Stomach (tissue), 8 donors: ENCODE measurements at regions not wholly inside any gene's neighbourhood (a gene's known extent, or its start where the extent isn't known, plus 50 kb on each side); places are given as distances from the start of the nearest gene placed in this dataset.

Experiments used
- DNase-seq, 2 donors: peaks; one replicate each; pipeline versions ENCODE4 v3.0.0 to v3.0.0-alpha.2; 2013 to 2019
- H3K27ac ChIP-seq, 5 donors: fragments of 200-600 bp in 4 of 5; sonication (generic) in 4 of 5; one replicate each; pipeline ENCODE4 v1.5.1; 2013 to 2019; ENCODE audit warnings: mild to moderate bottlenecking in 1 of 5, moderate library complexity in 1 of 5
- H3K27me3 ChIP-seq, 3 donors: fragments of 200-600 bp; sonication (generic); one replicate each; pipeline ENCODE4 v1.5.1; 2017 to 2019; ENCODE audit warnings: mixed run types in 1 of 3
- H3K36me3 ChIP-seq, 4 donors: fragments of 200-600 bp; sonication (generic); 1 replicate in 3 of 4; 2 replicates in 1 of 4; pipeline ENCODE4 v1.5.1; 2016 to 2019
- H3K4me1 ChIP-seq, 4 donors: fragments of 200-600 bp; sonication (generic); one replicate each; pipeline ENCODE4 v1.5.1; 2016 to 2019
- H3K4me3 ChIP-seq, 4 donors: fragments of 200-600 bp; sonication (generic) in 3 of 4; one replicate each; pipeline ENCODE4 v1.5.1; 2016 to 2019; ENCODE audit warnings: mild to moderate bottlenecking in 1 of 4
- H3K9me3 ChIP-seq, 4 donors: fragments of 200-600 bp; sonication (generic); one replicate each; pipeline ENCODE4 v1.5.1; 2016 to 2019
- EP300 ChIP-seq: sonication (generic); formaldehyde crosslinking; IDR thresholded peaks from one replicate; pipeline ENCODE4 v1.6.1; 2017; ENCODE audit warnings: antibody characterized with exemption
- POLR2A ChIP-seq, 4 donors: fragments of 450-650 bp; IDR thresholded peaks; one replicate each; pipeline ENCODE4 v1.6.1; 2016; ENCODE audit warnings: antibody characterized with exemption in 4 of 4, control low read depth in 2 of 4, mild to moderate bottlenecking in 1 of 4, moderate library complexity in 1 of 4
- POLR2AphosphoS5 ChIP-seq, 3 donors: sonication (generic); formaldehyde crosslinking; IDR thresholded peaks; one replicate each; pipeline ENCODE4 v1.6.1; 2016; ENCODE audit warnings: antibody characterized with exemption in 3 of 3
- WGBS, 5 donors: extraction: QIAGEN DNeasy Blood & Tissue Kit in 3 of 5; methylation state at CpG; one replicate each; pipeline versions ENCODE4 v1.1.5 to v1.1.7; 2013 to 2018; 5-methylcytosine and 5-hydroxymethylcytosine counted together
- intact Hi-C: fragments of 100-400 bp; cut with DNase I; formaldehyde crosslinking; loops from one replicate; pipeline ENCODE4 v1.15.1; 2023; ENCODE audit warnings: low total_unique reads
- TF ChIP-seq, protein P1 (sequence below), 7 experiments: fragments of 450-650 bp in 4 of 7; fragments of 200-600 bp in 3 of 7; sonication (generic) in 3 of 7; IDR thresholded peaks; one replicate each; pipeline ENCODE4 v1.5.1; 2016 to 2019; ENCODE audit warnings: antibody characterized with exemption in 7 of 7, control low read depth in 2 of 7, mild to moderate bottlenecking in 1 of 7
- donor health status: healthy with polysubstance abuse.
- donor health status: Bipolar disorder and iron deficiency.
- donor health status: healthy.

DNA sequence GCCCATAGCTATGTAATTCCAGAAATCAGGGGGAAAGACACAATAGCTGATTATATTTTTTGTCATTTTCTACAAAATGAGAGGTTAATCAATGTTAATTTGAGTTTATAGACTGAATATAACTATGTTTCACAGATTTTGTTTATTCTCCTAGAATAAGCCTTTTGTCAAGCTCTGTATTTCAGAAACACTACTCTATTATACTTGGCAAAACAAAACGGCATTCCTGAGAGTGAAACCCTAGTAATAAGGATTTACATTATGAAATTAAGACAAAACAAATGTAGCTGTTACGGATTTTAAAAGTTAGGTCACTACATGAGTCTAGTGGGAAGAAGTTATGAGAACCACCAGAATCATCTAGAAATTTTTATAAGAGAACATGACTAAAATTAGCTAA lies 334.2 kb downstream of the KLF12 start:
- no peaks in the 10 kb centered on the region for H3K9me3 ChIP-seq
- 69 to 84% (median 81%) methylated on average over 2 of the region's 2 CpGs for WGBS, 5 donors
- H3K4me1 ChIP-seq = no peaks in the 10 kb centered on the region
- TF ChIP-seq POLR2AphosphoS5 (IDR thresholded peaks at IDR 0.05) = no peak
- TF ChIP-seq, protein P1, sequence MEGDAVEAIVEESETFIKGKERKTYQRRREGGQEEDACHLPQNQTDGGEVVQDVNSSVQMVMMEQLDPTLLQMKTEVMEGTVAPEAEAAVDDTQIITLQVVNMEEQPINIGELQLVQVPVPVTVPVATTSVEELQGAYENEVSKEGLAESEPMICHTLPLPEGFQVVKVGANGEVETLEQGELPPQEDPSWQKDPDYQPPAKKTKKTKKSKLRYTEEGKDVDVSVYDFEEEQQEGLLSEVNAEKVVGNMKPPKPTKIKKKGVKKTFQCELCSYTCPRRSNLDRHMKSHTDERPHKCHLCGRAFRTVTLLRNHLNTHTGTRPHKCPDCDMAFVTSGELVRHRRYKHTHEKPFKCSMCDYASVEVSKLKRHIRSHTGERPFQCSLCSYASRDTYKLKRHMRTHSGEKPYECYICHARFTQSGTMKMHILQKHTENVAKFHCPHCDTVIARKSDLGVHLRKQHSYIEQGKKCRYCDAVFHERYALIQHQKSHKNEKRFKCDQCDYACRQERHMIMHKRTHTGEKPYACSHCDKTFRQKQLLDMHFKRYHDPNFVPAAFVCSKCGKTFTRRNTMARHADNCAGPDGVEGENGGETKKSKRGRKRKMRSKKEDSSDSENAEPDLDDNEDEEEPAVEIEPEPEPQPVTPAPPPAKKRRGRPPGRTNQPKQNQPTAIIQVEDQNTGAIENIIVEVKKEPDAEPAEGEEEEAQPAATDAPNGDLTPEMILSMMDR (IDR thresholded peaks at IDR 0.05) = no peak
- no peak for TF ChIP-seq POLR2A (IDR thresholded peaks at IDR 0.05)
- H3K36me3 ChIP-seq = no peaks in the 10 kb centered on the region
- intact Hi-C loops = no loop called here
- H3K27ac ChIP-seq = no peak overlapping the region
- no peak overlapping the region for H3K4me3 ChIP-seq
- no peaks in the 10 kb centered on the region for H3K27me3 ChIP-seq
- DNase-seq = no peak

DNA sequence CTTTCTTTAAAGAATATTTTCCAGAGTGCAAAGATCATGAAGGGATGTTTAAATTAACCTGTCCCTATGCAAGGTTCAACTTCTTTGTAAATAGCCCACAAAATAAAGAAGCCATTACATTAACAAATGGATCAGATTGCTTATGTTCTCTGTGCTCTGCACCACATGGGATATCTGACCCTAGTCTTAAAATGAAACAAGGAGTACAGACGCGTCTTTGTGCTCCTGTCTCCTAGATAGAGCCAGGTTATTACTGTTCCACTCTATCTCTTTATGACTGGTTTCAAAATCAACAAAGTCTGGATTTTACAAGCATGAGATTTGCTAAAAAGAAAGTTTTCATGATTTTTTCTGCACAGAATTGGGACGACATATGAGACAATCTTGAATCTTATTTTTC lies 339.4 kb downstream of the KLF12 start:
- intact Hi-C loops = no loop called here
- Histone ChIP-seq H3K27me3 (no peaks in the 10 kb centered on the region), H3K36me3 (no peaks in the 10 kb centered on the region), H3K4me3 (no peak overlapping the region), H3K4me1 (no peaks in the 10 kb centered on the region), H3K27ac (no peak overlapping the region), H3K9me3 (no peaks in the 10 kb centered on the region)
- no peak for DNase-seq
- TF ChIP-seq POLR2A (IDR thresholded peaks at IDR 0.05) (no peak), EP300 (no peak), POLR2AphosphoS5 (IDR thresholded peaks at IDR 0.05) (no peak)
- TF ChIP-seq, protein P1 (IDR thresholded peaks at IDR 0.05) = no peak
- WGBS, 5 donors = 89 to 96% (median 95%) methylated on average over 3 of the region's 3 CpGs

DNA sequence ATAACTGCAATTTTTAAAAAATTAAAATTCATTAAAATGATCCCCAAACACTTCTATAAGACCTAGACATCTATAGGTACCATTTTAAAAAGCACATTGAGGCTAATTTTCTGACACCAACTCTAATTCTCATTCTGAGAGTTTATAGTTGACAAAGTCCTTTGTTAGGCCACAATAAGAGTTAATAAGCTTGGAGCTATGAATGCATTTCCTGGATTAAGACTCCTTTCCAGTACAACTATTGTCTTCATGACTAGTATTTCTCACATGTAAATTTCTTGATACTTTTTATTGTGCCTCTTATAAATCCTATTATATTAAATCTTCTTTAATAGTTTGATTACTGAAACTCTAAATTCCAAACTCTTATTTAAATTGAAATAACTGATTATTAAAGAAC lies 340.8 kb downstream of the KLF12 start:
- intact Hi-C loops = no loop called here
- TF ChIP-seq POLR2AphosphoS5 (IDR thresholded peaks at IDR 0.05) (no peak), POLR2A (IDR thresholded peaks at IDR 0.05) (no peak)
- no peaks in the 10 kb centered on the region for H3K9me3 ChIP-seq

DNA sequence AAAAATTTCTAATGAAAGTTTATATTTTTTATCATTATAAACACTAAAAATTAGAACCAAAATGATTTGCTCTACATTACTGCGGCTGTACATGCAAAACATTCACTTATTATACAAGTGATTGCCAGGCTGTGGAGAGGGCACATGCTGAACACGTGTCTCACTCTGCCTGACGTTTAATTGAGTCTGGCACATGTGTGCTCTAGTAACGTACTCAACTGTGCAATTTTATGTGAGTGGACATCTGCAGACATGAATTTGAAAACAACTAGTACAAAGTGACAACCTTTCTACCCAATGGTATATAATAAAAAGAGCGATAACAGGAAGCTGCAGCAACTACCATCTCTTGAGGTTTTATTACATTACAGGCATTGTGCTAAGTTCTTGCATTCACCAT lies 341.4 kb downstream of the KLF12 start:
- no peaks in the 10 kb centered on the region for H3K36me3 ChIP-seq
- no peaks in the 10 kb centered on the region for H3K4me1 ChIP-seq
- no peak for DNase-seq
- H3K9me3 ChIP-seq = no peaks in the 10 kb centered on the region
- intact Hi-C loops = no loop called here
- H3K4me3 ChIP-seq = no peak overlapping the region
- H3K27me3 ChIP-seq = no peaks in the 10 kb centered on the region
- 83 to 94% (median 89%) methylated on average over 5 of the region's 5 CpGs for WGBS, 5 donors
- TF ChIP-seq, protein P1 (IDR thresholded peaks at IDR 0.05) = no peak
- TF ChIP-seq POLR2A (IDR thresholded peaks at IDR 0.05) (no peak), EP300 (no peak)
- no peak overlapping the region for H3K27ac ChIP-seq

More for the DNA sequence above, 340.8 kb downstream of the KLF12 start:
- no peak for DNase-seq
- H3K4me3 ChIP-seq = no peak overlapping the region
- H3K27ac ChIP-seq = no peak overlapping the region
- no peaks in the 10 kb centered on the region for H3K27me3 ChIP-seq
- H3K36me3 ChIP-seq = no peaks in the 10 kb centered on the region
- H3K4me1 ChIP-seq = no peaks in the 10 kb centered on the region

DNA sequence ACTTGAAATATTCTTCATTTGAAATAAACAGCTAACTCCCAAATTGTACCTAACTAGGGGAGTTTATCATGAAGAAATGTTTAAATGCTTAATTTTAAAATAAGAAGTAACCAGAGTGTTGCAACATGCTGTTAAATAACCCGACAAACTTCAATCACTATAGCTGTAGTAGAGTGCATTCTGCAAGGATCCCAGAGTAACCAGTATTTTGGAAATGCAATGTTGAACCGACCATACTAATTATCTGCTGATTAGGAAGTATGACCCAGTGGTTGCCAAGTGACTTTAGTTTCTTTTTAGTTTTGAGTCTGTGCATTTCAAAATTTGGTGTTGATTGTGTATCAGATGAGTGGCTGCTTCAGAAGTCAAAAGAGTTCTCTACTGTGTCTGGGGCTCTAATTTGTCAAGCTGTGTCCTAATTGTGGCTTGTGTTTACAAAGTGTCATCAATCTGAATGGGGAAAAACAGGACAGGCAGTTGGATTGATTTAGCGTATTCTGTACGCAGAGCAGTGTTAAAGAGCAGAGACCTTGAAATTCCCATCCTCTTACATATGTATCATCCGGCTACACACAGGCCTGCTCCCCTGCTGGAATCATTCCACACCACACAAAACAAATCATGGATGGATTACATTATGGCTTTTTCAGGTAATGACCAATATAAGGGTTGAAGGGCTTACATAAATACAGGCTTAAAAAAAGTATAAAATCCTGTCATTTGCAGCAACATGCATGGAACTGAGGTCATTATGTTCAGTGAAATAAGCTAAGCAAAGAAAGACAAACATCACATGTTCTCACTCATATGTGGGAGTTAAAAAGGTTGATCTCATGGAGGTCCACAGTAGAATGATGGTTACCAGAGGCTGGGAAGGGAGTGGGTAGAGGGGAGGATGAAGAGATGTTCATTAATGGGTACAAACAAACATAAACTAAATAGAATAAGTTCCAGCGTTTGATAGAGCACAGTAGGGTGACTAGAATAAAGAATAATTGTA lies 351.5 kb downstream of the KLF12 start:
- H3K9me3 ChIP-seq = no peaks in the 10 kb centered on the region
- H3K4me3 ChIP-seq = no peak overlapping the region
- H3K4me1 ChIP-seq = peaks cover 0 to 28% (median 8%) of the 10 kb centered on the region in 4 donors
- H3K36me3 ChIP-seq = peaks cover 0 to 3% (median 0%) of the 10 kb centered on the region in 4 donors
- peak overlapping the region in 1 of 5 donors; percentile 15 for H3K27ac ChIP-seq
- no peaks in the 10 kb centered on the region for H3K27me3 ChIP-seq
- TF ChIP-seq, protein P1 (IDR thresholded peaks at IDR 0.05) = no peak
- no peak for TF ChIP-seq POLR2A (IDR thresholded peaks at IDR 0.05)
- TF ChIP-seq POLR2AphosphoS5 (IDR thresholded peaks at IDR 0.05) = no peak
- TF ChIP-seq EP300 = no peak
- intact Hi-C loops = no loop called here
- 70 to 77% (median 76%) methylated on average over 6 of the region's 6 CpGs for WGBS, 5 donors
- DNase-seq = peak in 1 of 2 donors; percentile 42
